ENCODE measurements at regions not wholly inside any gene's neighbourhood (a gene's known extent, or its start where the extent isn't known, plus 50 kb on each side); places are given as distances from the start of the nearest gene placed in this dataset.

- TF ChIP-seq CHD7 (IDR thresholded peaks at IDR 0.05; ENCODE audit: insufficient replicate concordance, low read length) (no peak), RBBP5 (IDR thresholded peaks at IDR 0.05; ENCODE audit: borderline replicate concordance, low read depth, low read length) (no peak), JUN (IDR thresholded peaks at IDR 0.05; ENCODE audit: low read depth, low read length) (no peak), ASH2L (IDR thresholded peaks at IDR 0.05; ENCODE audit: low read length) (no peak), BACH1 (IDR thresholded peaks at IDR 0.05; ENCODE audit: low read length) (no peak), FOSL1 (IDR thresholded peaks at IDR 0.05; ENCODE audit: insufficient read depth, low read depth, low read length) (no peak), E2F6 (IDR thresholded peaks at IDR 0.05) (no peak), TAF7 (optimal IDR thresholded peaks at IDR 0.05; ENCODE audit: borderline replicate concordance, low read depth, low read length) (no peak)
These were observed 93.3 kb upstream of the SPRED2 start (continued) for GRCh38 chr2:65525616-65526231.
